Peyer's patch (tissue), 4 donors: ENCODE measurements at regions not wholly inside any gene's neighbourhood (a gene's known extent, or its start where the extent isn't known, plus 50 kb on each side); places are given as distances from the start of the nearest gene placed in this dataset.
"Not testable (repeated sequence)": the region's sequence is repeated elsewhere in the genome, so short reads cannot be mapped to it uniquely, and the experiment has no call there.

ENCODE experiments used
- CTCF ChIP-seq, 6 experiments: fragments of 450-650 bp in 4 of 6; fragments of 200-600 bp in 2 of 6; sonication (generic) in 1 of 6; IDR thresholded peaks; one replicate each; pipeline ENCODE4 v1.5.1; 2017 to 2019; ENCODE audit warnings: antibody characterized with exemption in 6 of 6, mild to moderate bottlenecking in 3 of 6, moderate library complexity in 1 of 6
- POLR2A ChIP-seq, 2 donors: fragments of 450-650 bp; IDR thresholded peaks; one replicate each; pipeline ENCODE4 v1.5.1; 2017; ENCODE audit warnings: antibody characterized with exemption in 2 of 2, mild to moderate bottlenecking in 2 of 2, moderate library complexity in 2 of 2

GRCh38 chr15:20101281-20101680, 440.3 kb downstream of the GOLGA6L6 start:
- TF ChIP-seq CTCF, POLR2A (IDR thresholded peaks at IDR 0.05): not testable (repeated sequence)
